Stimulated activated CD4-positive, alpha-beta T cell treated with anti-CD3 and anti-CD28 coated beads, Interleukin-1b, Interleukin-23, amount 100 ng/mL, for 24 hours (primary cell): ENCODE measurements at regions not wholly inside any gene's neighbourhood (a gene's known extent, or its start where the extent isn't known, plus 50 kb on each side); places are given as distances from the start of the nearest gene placed in this dataset.

ENCODE experiments used
- DNase-seq, 4 experiments: peaks; one replicate each; pipeline ENCODE4 v3.0.0-alpha.2; 2020; ENCODE audit warnings: low read depth in 4 of 4, low spot score in 1 of 4

- no peak for DNase-seq
Measured at GRCh38 chr15:60057554-60057953, 53.4 kb downstream of the FOXB1 start.

- DNase-seq, result no peak
Measured at GRCh38 chr15:60059186-60059585, 55.1 kb downstream of the FOXB1 start.

- DNase-seq, result no peak
Measured at GRCh38 chr15:60061758-60062157, 57.6 kb downstream of the FOXB1 start.

GRCh38 chr15:60062826-60063225 lies 58.7 kb downstream of the FOXB1 start:
- no peak for DNase-seq

GRCh38 chr15:60065951-60066350 lies 61.8 kb downstream of the FOXB1 start:
- no peak for DNase-seq

GRCh38 chr15:60070838-60071493 lies 66.9 kb downstream of the FOXB1 start:
- no peak for DNase-seq

GRCh38 chr15:60072826-60073465 lies 68.8 kb downstream of the FOXB1 start:
- no peak for DNase-seq

GRCh38 chr15:60073466-60073840 lies 69.3 kb downstream of the FOXB1 start:
- no peak for DNase-seq

- DNase-seq, result no peak
Measured at GRCh38 chr15:60074181-60074885, 70.2 kb downstream of the FOXB1 start.

GRCh38 chr15:60076045-60076444 lies 71.9 kb downstream of the FOXB1 start:
- DNase-seq, result no peak

GRCh38 chr15:60076582-60077276 lies 72.6 kb downstream of the FOXB1 start:
- no peak for DNase-seq

- peak in 1 of 4 experiments; percentile 4 for DNase-seq
Measured at GRCh38 chr15:60077581-60078359, 73.7 kb downstream of the FOXB1 start.

GRCh38 chr15:60079210-60079609 lies 75.1 kb downstream of the FOXB1 start:
- DNase-seq, result no peak

- DNase-seq, result no peak
Measured at GRCh38 chr15:60081976-60082375, 77.9 kb downstream of the FOXB1 start.

GRCh38 chr15:60083318-60083717 lies 79.2 kb downstream of the FOXB1 start:
- no peak for DNase-seq

- DNase-seq, result no peak
Measured at GRCh38 chr15:60086681-60087429, 82.7 kb downstream of the FOXB1 start.

GRCh38 chr15:60087561-60087960 lies 83.5 kb downstream of the FOXB1 start:
- DNase-seq, result no peak

GRCh38 chr15:60090747-60091146 lies 86.6 kb downstream of the FOXB1 start:
- no peak for DNase-seq

- DNase-seq, result no peak
Measured at GRCh38 chr15:60091157-60091556, 87.0 kb downstream of the FOXB1 start.

- DNase-seq, result no peak
Measured at GRCh38 chr15:60091911-60092310, 87.8 kb downstream of the FOXB1 start.
